ENCODE measurements at regions not wholly inside any gene's neighbourhood (a gene's known extent, or its start where the extent isn't known, plus 50 kb on each side); places are given as distances from the start of the nearest gene placed in this dataset.
"Not testable (repeated sequence)": the region's sequence is repeated elsewhere in the genome, so short reads cannot be mapped to it uniquely, and the experiment has no call there.

- no peak for DNase-seq (ENCODE audit: low read depth)
These were observed 241.4 kb upstream of the PODXL start for GRCh38 chr7:131797841-131798240.

GRCh38 chr7:131795400-131795799, 239.0 kb upstream of the PODXL start:
- DNase-seq (ENCODE audit: low read depth), result no peak

DNA sequence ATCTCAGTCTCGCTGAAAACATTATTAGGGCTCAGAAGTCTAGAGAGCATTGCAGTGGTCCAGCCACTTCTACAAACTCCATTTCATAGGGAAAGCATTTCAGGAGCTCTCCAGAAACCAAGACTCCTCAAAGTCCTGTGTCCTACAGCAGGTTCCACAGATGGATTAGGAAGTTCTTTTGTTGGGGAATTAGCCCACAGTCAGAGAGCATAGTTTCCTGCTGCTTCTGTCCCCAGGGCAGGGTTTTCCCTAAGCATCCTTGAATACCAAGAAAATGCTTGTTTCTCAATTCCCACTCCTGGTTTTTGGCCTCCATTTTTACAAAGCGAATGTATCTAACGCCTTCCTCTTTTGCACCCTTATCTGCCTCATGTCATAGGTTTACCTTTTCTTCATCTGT, 235.9 kb upstream of the PODXL start:
- no peak for DNase-seq (ENCODE audit: low read depth)

DNA sequence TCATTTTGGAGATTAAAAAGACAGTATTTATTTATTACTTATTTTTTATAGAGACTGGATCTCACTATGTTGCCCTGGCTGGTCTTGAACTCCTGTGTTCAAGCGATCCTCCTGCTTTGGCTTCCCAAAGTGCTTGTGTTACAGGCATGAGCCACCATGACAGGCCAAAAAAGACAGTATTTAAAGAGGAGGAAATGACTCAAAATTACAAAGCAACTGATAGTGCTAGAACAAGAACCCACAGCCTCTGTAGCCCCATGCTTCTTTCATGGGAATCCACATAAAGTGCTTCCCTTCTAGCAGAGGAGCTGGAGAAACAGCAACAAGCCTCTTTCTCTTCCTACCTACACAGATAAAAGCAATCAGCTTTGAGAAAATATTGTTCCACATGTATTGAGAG, 230.7 kb upstream of the PODXL start:
- DNase-seq (ENCODE audit: low read depth), result no peak

GRCh38 chr7:131786204-131786603, 229.8 kb upstream of the PODXL start:
- DNase-seq (ENCODE audit: low read depth), result no peak

DNA sequence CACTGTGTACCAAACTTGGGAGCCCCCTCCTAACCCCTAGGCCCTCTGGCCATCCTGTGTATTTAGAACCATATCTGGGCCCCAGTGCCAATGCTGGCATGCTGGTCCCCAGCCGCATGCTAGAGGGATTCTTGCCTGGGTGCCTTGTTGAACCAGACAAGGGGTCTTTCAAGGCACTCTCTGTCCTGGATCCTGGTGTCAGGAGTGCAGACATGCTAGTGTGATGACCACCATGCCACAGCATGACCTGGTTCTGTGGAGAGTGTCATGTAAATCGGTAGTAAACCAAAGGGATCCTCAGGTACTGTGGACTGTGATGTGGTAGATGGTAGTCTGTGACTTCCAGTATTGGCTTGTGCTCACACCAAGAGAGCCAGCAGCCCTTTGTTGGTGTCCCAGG, 222.2 kb upstream of the PODXL start:
- no peak for DNase-seq (ENCODE audit: low read depth)

DNA sequence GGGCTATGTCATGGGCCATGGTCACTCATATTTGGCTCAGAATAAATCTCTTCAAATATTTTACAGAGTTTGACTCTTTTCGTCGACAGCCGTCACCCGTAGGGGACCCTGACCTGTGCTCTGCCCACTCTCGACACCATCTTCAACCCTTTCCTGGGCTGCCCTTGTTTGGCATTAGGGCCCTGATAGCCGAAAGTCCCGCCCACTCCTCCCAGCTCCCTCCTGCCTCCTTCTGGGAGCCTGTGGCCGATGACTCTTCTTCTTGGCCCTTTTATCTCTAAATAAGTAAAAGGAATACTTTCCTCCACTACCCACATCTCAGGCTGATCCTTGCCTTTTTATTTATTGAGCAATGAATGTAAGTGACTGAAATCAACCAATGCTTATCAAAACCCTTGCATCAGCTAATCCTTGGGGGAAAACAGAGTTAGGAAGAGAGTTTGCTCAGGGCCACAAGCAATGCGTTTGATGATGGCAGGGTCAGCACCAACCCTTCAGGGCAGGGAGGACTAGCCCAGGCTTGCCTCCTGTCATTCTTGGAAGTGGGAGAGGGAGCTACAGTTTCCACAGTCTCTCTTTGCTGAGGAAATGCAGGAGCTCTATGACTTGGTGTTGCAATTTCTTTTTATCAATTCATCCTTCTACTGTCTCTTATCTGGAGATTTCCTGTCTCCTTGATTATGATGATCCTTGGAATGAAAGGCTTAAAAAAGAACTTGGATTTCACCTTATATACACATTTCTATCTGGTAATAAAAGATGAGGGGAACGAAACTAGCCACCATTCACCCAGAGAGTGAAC, 218.2 kb upstream of the PODXL start:
- DNase-seq (ENCODE audit: low read depth), result no peak

DNA sequence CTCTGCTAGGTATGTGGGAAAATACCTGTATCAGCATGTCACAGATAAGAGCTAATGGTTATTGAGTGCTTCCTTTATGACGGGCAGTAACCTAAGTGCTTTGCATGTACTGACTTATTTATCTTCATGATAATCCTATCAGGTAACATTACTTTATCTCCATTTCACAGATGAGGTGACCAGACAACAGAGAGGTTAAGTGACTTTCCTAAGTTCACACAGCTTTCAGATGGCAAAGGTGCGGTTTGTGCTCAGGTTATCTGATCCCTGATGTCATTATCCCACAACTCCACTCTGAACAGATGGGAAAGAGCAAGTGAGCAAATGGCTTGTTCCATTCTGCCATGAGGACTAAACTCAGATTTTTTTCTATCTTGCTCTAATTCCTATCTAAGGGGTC, 217.0 kb upstream of the PODXL start:
- DNase-seq (ENCODE audit: low read depth), result no peak

DNA sequence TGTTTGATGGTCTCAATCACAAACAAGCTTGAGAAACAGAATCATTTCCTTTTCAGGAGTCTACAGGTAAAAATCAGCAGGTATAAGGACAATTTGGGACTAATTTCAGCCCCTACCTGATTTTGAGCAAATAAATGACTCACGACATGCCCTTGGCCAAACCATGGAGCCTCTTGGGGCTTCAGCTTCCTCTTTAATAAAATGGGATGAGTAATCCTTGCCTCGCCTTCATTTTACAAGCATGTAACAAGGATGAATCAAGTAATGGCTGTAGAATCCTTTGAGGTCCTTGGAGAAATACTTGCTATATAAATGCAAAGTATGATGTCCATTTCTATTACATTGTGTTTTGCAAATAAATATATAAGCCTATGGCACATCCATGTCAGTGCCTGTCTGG, 212.8 kb upstream of the PODXL start:
- no peak for DNase-seq (ENCODE audit: low read depth)

GRCh38 chr7:131767591-131767990, 211.2 kb upstream of the PODXL start:
- DNase-seq (ENCODE audit: low read depth), result no peak

GRCh38 chr7:131765575-131765974, 209.1 kb upstream of the PODXL start:
- no peak for DNase-seq (ENCODE audit: low read depth)

DNA sequence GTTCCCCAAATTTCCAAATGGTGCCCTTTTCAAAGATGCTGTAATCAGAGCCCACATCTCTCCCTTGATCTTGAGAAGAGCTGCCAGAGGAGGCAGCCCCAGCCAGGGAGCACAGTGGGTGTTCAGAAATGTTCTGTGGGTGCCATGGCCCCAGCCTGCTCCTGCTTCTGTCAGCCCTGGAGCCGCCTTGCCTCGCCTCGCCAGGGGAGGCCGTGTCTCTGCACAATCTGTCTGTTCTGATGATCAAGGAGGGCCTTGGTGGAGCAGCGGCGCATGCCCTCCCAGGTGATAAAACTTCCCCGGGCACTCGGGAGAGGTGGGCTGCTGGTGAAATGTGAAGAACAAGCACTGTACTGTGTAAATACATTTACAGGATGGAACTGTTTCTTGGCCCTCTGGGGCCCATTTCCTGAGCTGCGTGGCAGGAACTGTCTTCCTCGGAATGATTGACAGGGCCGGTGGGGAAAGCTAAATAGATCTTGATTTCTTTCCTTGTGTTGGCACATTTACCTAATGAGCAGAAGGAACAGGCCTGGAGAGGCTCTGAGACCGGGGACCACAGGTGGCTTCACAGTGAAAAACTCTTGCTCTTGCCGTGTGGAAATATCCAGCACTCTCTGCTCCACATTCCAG, 207.8 kb upstream of the PODXL start:
- DNase-seq (ENCODE audit: low read depth), result no peak

GRCh38 chr7:131762753-131763152, 206.3 kb upstream of the PODXL start:
- no peak for DNase-seq (ENCODE audit: low read depth)

GRCh38 chr7:131755801-131756200, 199.4 kb upstream of the PODXL start:
- not testable (repeated sequence) for DNase-seq (ENCODE audit: low read depth)

DNA sequence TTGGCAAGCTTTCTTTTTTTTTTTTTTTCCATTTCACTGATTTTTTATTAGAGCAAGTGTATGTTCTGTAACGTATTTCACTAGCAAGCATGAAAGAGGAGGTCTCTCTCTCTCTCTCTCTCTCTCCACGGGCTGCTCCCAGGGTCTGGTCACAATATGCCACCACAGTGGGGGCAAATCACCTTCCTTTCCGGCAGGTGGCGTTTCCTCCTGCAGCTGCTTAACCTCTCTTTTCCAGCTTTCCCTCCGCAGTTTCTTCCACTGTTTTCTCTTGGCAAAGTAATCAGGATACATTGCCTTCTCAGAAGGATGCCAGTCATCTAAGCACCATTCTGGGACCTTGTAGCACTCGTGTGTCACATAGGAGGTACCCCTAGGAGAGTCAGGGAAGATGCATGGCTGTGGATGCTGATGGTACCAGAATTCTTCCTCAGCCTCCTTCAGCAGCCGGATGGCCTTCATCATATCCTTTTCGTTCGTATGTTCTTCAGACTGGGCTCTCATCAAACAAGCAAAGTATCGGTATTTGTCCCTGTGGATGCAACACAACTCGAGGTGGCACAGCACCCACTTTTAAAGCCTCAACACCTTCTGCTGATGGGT, 197.3 kb upstream of the PODXL start:
- DNase-seq (ENCODE audit: low read depth), result no peak

GRCh38 chr7:131747658-131748232, 191.3 kb upstream of the PODXL start:
- DNase-seq (ENCODE audit: low read depth), result no peak

DNA sequence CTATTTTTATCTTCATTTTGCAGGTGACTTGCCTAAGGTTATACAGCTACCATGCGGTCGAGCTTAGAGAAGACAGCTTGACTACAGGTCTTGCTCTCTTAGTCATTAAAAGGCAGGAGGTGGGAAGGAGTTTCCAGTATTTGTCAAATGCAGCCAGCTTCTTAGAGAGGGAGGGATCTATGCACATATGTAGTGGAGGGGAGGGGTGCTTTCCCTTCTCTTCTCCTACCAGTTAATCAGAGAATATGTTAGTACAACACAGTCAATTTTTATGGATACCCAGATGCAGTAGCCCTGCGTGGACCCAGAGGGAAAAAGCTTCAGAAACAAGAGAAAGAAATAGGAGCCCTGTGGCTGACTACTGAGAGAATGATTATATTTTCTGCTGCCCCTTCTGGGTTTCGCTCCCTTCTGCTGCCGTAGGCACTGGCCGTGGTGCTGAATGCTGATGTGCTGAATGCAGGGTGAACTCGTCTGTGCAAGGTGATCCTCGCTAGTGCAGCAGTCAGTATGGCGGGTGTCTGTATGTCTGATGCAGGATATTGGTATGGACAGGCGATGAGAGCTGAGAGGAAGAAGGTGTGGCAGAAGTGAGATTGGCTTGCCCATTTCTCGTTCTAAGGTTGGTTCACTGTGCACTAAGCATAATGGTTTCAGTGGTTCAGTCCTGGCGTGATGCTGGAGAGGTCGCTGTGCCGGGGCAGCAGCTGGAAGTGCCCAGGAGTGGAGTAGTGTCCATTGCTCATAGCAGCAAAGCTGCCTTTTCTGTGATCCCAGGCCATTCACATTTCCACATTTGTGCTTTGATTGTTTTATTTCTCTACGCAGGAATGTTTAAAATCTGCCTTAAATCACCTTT, 189.2 kb upstream of the PODXL start:
- DNase-seq (ENCODE audit: low read depth), result no peak

- DNase-seq (ENCODE audit: low read depth), result no peak
These were observed 185.0 kb upstream of the PODXL start for GRCh38 chr7:131741446-131741845.

DNA sequence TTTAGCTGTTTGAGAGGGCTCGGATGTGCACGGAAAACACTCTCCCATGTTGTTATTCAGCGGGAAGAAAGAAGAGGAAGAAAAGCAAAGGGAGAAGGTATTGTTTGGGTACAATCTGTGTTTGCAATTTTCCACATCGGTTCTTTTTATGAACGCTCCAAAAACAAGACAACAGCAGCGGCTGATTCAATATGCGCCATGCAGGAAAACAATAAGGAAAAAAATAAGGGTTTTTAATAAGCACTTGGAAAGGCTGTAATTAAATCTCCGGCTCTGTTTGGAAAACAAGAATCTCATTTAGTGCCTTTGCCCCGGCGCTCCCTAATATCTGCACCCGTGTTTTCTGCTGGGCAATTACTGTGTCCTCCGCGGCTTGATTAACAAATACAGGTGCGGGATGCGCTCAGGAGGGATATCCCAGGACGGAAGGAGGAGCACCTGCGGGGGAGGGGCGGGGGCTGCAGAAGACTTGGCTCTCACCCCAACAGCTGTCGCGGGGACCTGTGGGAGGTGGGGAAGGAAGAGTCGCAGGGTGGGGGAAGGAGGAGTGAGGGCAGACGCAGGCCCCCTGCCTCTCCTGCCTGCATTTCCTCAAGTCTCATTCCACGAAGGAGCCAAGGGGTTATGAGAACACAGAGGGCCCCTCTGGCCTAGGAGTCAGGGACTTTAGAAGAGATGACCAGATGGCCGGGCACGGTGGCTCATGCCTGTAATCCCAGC, 181.5 kb upstream of the PODXL start:
- no peak for DNase-seq (ENCODE audit: low read depth)

GRCh38 chr7:131735101-131735500, 178.7 kb upstream of the PODXL start:
- no peak for DNase-seq (ENCODE audit: low read depth)

DNA sequence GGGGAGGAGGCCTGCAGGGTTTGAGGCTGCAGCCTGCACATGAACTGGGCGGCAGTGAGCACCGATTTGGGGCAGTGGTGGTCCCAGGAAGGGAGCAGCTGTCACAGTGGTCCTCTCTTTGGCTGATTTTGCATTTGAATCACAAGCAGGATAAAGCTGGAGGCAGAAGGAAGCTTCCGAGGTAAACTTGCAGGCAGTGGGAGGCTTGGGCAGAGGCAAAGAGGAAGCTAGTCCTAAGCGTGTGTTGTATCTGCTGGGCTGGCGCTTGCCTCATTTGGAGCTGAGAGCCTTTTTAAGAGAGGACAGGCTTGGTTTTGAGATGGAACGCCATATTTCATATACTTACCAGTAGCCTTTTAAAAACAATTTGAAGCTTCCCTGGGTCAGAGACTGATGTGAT, 177.2 kb upstream of the PODXL start:
- no peak for DNase-seq (ENCODE audit: low read depth)

All from T-helper 22 cell (primary cell).